Peyer's patch (tissue), 4 donors: ENCODE measurements at regions not wholly inside any gene's neighbourhood (a gene's known extent, or its start where the extent isn't known, plus 50 kb on each side); places are given as distances from the start of the nearest gene placed in this dataset.

Source experiments
- CTCF ChIP-seq, 6 experiments: fragments of 450-650 bp in 4 of 6; fragments of 200-600 bp in 2 of 6; sonication (generic) in 1 of 6; IDR thresholded peaks; one replicate each; pipeline ENCODE4 v1.5.1; 2017 to 2019; ENCODE audit warnings: antibody characterized with exemption in 6 of 6, mild to moderate bottlenecking in 3 of 6, moderate library complexity in 1 of 6
- POLR2A ChIP-seq, 2 donors: fragments of 450-650 bp; IDR thresholded peaks; one replicate each; pipeline ENCODE4 v1.5.1; 2017; ENCODE audit warnings: antibody characterized with exemption in 2 of 2, mild to moderate bottlenecking in 2 of 2, moderate library complexity in 2 of 2

GRCh38 chr2:235357881-235358280 is 136.0 kb upstream of the AGAP1 start:
- TF ChIP-seq CTCF (IDR thresholded peaks at IDR 0.05) (no peak), POLR2A (IDR thresholded peaks at IDR 0.05) (no peak)
